Fibroblast of the conjunctiva (primary cell): ENCODE measurements at regions not wholly inside any gene's neighbourhood (a gene's known extent, or its start where the extent isn't known, plus 50 kb on each side); places are given as distances from the start of the nearest gene placed in this dataset.

Experiments used
- DNase-seq: peaks from one replicate; pipeline ENCODE4 v3.0.0-alpha.2; 2010; ENCODE audit warnings: low read depth

- no peak for DNase-seq
These were observed 118.8 kb downstream of the GYPC start for GRCh38 chr2:126774761-126775160.

- DNase-seq: no peak
These were observed 119.5 kb downstream of the GYPC start for GRCh38 chr2:126775300-126775985.

- DNase-seq: no peak
These were observed 120.3 kb downstream of the GYPC start for GRCh38 chr2:126776255-126776654.

- peak; percentile 44 for DNase-seq
These were observed 121.0 kb downstream of the GYPC start for GRCh38 chr2:126776692-126777619.

- no peak for DNase-seq
These were observed 121.1 kb upstream of the TEX51 start for GRCh38 chr2:126777620-126777978.

GRCh38 chr2:126778561-126779501, 119.9 kb upstream of the TEX51 start:
- no peak for DNase-seq

GRCh38 chr2:126781206-126781605, 117.5 kb upstream of the TEX51 start:
- no peak for DNase-seq

- DNase-seq: no peak
These were observed 116.9 kb upstream of the TEX51 start for GRCh38 chr2:126781806-126782205.

GRCh38 chr2:126782648-126783047, 116.0 kb upstream of the TEX51 start:
- DNase-seq: no peak

- no peak for DNase-seq
These were observed 115.3 kb upstream of the TEX51 start for GRCh38 chr2:126783341-126783740.

GRCh38 chr2:126784045-126784444, 114.6 kb upstream of the TEX51 start:
- no peak for DNase-seq

- DNase-seq: no peak
These were observed 114.1 kb upstream of the TEX51 start for GRCh38 chr2:126784621-126785020.

- DNase-seq: no peak
These were observed 113.5 kb upstream of the TEX51 start for GRCh38 chr2:126785236-126785635.

- no peak for DNase-seq
These were observed 112.8 kb upstream of the TEX51 start for GRCh38 chr2:126785862-126786261.

GRCh38 chr2:126786765-126787164, 111.9 kb upstream of the TEX51 start:
- no peak for DNase-seq

GRCh38 chr2:126787289-126787688, 111.4 kb upstream of the TEX51 start:
- no peak for DNase-seq

- no peak for DNase-seq
These were observed 110.6 kb upstream of the TEX51 start for GRCh38 chr2:126788113-126788512.

- no peak for DNase-seq
These were observed 110.0 kb upstream of the TEX51 start for GRCh38 chr2:126788652-126789051.

GRCh38 chr2:126790987-126791780, 107.5 kb upstream of the TEX51 start:
- no peak for DNase-seq

GRCh38 chr2:126792186-126792585, 106.5 kb upstream of the TEX51 start:
- no peak for DNase-seq

- DNase-seq: no peak
These were observed 105.7 kb upstream of the TEX51 start for GRCh38 chr2:126792993-126793392.
